Amygdala (tissue), 56 donors: ENCODE measurements at regions not wholly inside any gene's neighbourhood (a gene's known extent, or its start where the extent isn't known, plus 50 kb on each side); places are given as distances from the start of the nearest gene placed in this dataset.
A peak's percentile ranks its signal among the peaks of the same experiment; 100 is the strongest.
"Not testable (repeated sequence)": the region's sequence is repeated elsewhere in the genome, so short reads cannot be mapped to it uniquely, and the experiment has no call there.

Experiments used
- DNase-seq, 56 donors: peaks; one replicate each; lab custom pipeline; 2025; lab: John Stamatoyannopoulos, UW

DNA sequence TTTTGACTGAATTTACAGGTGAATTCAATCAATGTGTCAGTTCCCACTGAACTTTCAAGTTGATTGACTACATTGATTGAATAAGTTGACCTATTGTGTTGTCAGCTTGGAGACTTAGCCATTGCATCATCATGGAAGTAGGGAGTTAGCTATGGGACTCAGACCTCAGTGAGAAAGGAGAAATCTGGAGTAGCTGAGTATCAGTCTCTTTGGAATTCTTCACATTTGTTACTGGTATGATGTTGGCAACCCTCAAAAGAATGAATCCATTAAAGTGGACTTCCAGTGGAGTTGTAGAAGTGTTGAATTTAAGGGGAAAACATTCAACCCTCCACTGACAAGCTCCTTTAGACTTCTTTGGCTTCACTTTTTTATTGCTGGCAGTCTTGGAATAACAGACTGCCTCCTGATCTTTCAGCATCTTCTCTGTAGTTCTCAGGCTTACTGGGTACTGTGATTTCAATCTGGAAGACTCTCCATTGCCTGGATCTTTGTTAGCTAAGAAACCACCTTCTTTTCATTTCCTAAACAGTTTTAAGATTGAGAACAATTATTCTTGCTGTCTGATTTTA, 160.3 kb upstream of the NRP1 start:
- no peak for DNase-seq

DNA sequence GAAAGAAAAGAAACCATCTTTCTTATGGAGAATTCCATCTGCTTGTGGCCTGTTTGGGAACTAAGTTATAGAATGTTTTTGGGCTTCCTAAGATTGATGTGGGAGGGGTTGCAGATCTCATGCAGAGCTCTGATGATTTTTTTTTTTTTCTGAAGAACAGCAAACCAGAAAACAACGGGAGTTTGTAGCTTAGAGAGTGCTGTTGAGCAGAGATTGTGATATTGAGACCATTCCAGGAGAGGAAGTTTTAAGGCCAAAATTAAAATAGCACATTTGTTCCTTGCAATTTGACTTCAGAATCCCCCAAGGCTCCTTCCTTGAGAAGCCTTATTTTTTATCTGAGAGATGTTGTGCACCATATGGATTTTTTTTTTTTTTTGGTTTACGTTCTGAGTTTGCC, 159.5 kb upstream of the NRP1 start:
- no peak for DNase-seq

DNA sequence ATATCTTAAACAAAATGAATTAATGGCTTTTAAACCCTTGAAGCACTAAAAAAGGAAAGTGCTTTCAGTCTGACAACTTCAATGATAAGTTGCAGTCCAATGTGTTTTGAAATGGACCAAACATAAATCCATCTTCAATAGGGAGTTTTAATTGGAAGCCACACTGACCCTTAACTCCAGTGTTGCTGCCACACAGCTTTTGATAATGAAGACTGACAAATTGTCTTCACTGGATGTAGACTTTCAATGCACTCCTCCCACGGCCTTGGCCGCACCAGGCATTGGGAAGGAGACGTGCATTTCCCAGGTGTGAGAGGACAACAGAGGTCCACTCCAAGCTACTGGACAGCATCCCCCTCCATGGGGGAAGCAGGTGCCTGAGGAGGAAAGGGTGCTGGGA, 159.0 kb upstream of the NRP1 start:
- no peak for DNase-seq

DNA sequence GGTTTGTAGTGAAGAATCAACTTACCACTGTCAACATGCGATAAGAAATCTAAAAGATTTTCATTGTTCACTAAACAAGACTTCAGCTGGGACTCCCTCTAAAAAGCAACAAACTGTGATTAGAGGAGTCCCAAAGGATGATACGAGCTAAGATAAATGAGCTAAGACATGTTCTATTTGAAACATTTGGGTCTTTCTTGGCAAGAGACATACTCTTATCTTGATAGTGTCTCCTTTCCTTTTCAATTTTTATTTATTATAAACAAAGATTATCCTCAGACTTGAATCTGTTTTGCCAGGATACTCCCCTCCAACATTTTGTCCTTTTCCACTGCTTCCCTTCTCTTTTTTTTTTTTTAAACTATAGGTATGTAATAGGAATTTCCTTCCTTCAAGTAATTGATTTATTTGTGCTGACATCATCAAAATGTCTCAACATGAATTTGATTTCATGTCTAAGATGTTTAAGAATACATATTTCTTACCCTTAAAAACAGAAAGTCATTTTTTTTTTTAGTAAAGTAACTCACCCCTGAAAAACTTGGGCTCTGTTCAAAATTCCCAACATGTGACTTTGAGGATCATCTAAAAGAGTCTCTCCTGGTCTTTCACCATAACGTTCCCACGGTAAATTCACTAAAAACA, 158.4 kb upstream of the NRP1 start:
- no peak for DNase-seq

DNA sequence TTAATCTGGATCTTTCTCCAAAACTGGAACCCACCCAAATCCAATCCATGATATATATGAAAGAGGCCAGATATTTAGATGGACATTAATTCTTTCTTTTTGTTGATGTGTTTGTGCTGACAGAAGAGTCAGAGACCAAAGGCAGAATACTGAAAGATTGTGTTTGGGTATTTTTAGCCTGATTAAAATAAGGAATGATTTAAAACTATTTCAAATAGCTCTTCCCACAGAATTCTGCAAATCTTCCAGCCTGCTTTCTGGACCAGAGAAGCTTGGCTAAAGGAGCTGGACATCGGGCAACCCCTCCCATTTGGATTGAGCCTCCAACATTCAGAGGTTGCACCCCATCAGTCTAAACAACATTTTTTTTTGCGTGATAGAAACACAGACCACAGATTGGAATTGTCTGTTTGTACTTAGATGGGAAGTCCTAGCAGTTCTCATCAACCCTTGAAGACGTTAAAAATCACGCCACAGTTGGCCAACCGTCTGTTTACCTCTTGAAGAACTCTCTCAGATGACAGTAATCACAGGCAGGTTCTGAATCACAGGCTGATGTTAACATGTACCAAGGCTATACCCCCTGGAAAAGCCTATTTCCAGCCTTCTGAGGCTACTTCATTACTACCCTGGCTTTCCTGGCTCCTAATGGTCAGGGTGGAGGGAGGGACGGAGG, 155.2 kb upstream of the NRP1 start:
- no peak for DNase-seq

DNA sequence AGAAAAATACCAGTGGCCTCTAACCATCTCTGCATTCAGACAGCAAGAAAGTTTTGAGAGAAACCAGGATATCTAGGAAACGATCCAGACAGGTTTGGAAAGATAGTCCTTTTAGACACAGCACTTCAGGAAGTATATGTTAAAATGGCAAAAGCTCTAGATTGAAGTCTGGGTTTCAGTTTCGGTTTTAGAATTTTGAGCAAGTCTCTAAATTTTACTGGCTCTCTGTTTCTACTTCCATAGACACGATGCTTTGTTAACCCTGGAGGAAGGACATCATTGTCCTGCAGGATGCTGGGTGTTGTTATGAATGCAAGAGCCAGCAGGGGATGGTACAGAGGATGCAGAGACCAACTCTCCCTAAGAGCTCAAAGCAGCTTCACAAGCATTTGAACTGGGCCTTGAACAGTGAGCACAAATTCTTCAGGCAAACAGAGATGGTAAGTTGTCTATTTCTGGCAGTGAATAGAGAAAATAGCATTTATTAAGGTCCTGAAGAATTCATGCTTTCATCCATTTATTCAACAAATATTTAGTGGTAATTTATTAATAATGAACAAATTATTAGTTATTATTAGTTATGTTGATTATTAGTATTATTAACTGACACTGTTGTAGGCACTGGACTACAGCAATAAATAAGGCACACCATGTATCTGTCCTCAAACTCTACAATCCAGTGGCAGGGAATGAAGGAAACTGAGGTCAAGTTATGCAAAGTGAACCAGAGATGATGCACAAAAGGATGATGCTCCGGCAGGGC, 152.7 kb upstream of the NRP1 start:
- DNase-seq, result no peak

DNA sequence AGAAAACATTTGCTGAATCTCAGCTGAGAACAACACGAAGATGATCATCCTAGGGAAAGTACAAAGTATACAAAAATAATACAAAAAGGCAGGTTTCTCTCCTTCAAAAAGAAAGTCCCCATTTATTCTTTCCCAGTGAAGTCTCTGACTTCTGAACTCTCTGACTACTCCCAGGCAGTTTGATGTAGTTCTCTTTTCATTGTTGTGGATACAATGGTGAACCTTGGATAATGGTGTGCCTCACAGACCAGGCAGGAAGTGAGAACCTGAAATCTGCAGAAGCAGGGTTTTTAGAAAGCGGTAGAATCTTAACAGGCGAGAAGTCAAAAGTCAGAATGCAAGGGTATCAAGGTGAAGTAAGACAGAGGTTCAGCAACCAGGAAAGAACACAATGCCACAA, 150.8 kb upstream of the NRP1 start:
- DNase-seq, result no peak

DNA sequence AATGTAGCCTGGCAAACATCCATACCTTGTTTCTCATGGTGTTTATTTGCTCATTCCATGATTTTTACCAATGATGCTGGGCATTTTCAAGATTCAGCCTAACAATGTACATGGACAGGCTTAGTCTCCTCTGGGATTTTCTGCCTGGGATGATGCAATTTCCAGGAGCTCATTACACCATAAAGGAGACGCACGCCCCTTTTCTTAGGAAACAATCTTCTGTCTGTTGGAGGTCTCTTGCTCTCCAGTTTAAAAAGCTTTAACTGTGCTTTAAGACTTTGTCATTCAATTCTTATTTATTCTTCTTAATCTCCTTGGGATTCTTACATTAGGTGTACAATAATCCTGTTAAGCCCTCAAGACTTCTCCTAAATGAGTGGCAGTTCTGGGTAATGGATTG, 150.3 kb upstream of the NRP1 start:
- DNase-seq, result no peak

DNA sequence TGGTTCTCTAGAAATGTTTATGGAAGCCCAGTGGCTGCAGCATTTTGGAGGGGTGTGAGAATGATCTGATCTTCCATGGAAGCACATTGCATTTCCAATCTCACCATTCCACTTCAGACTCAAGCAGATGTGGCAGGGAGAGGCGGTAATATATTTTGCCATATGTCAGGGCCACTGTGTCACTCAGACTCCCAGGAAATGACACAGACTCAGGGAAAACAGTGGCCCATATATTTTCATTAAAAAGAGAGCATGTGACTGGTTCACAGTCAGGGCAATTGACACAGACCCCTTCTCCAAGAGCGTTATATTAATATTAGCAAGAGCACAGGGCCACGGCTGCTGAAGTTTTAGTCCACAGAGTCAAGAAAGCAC, 149.3 kb upstream of the NRP1 start:
- DNase-seq, result no peak

DNA sequence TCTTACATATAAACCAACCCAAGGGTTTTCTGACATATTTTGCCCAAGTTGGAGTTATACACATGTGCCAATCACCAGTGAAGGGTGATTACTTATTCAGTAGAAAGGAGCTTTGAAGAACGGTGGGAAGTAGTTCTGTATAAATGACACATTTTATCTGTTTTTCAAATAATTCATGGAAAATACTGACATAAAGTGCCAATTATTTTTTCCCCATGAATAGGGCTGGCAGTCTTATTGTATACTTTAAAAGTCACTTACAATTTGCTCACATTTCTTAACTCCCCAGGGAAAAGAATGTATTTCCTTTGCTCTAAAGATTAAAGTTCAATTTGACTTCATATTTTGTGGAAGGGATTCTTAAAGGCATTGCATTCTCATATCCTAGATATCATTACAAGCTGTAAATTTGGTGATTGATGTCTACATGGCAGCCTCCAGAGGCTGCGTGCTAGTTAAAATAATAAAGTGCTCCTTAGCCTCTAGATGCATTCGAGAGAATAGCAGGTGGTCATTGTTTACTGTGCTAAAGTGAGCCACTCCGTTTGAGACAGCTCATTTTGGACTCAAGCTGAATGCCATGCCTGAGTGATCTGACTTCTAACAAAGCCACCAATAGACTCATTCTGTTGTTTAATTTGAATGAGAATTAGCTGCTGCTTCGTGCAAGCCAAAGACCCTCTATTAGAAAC, 148.8 kb upstream of the NRP1 start:
- no peak for DNase-seq

DNA sequence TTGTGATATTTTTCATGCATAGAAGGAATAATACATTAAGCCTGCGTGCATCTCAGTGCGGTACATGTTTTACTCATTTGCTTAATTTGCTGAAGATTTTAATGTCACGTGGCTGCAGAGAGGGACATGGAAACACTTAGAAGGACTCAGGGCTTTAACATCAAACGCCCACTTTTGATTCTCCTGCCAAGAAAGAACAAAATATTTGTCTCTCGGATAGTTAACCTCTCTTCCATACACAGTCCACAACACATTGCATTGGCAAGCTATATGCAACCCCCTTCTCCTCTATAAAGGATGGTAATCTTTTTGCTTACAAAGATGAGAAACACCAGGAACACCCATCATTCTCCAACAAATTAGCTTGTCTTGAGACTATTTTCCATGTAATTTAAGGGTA, 148.0 kb upstream of the NRP1 start:
- no peak for DNase-seq

DNA sequence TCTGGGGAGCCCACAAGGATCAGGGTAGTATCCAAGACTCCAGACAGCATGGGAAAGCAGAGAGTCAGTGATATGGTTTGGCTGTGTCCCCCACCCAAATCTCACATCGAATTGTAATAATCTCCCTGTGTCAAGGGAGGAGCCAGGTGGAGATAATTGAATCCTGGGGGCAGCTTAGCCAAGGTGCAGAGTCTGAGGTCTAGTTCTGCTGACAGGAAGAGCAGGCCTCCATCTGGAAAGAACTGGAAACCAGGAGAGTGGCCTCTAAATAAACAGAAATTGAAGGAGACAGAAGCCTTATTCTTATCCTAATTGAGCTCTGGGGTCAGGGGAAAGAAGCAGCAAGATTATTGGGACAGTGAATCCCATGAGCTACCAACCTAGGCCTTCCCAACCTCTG, 146.7 kb upstream of the NRP1 start:
- DNase-seq, result no peak

DNA sequence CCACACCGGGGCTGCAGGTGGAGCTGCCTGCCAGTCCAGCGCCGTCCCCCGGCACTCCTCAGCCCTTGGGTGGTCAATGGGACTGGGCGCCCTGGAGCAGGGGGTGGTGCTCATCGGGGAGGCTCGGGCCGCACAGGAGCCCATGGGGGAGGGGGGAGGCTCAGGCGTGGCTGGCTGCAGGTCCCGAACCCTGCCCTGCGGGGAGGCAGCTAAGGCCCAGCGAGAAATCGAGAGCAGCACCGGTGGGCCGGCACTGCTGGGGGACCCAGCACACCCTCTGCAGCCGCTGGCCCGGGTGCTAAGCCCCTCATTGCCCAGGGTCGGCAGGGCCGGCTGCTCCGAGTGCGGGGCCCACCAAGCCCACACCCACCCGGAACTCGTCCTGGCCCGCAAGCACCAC, 145.9 kb upstream of the NRP1 start:
- DNase-seq, result not testable (repeated sequence)

DNA sequence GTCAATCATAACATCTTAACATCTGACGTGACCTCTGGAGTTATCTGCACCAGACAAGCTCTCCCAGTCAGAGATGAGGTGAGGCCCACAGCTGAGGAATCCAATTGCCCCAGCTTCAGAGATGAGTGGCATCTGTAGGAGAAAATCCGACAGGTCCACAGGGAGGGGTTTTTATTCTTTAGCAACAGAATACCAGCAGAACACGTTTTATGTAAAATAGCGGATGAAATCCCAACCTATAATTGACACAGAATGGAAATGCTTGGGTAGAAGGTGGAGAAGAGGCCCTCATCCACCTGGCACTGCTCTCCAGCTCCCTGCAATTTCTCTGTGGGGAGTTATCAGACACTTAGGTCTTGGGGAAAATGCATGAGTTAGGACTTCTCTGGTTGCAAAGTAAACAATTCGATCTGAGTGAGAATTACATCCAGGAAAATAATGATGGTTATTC, 144.2 kb upstream of the NRP1 start:
- no peak for DNase-seq

DNA sequence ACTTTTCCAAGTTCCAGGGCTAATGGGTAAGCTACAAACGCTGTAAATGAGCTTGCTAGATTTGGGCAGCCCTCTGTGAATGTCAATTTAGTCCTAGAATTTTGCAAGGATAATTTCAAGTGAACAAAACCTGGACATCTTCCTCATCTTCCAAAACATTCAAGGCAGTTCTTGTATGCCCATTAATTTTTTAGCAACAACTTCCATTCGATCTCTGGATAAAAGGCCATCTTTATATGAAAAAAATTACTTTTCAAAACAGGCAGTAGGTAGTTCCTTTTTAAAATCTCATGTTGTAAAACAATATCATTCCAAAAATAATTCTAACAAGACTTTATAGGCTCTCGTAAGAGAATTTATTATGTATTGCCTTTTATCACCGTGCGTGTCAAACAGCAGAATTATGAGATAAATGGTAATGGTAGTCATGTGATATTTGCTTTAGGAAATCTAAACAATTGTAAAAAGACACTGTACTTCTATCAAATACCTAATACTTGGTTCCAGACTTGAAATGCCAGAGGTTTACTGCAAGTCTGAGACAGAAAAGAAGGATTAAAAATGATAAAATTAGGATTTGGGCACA, 143.7 kb upstream of the NRP1 start:
- DNase-seq, result no peak

DNA sequence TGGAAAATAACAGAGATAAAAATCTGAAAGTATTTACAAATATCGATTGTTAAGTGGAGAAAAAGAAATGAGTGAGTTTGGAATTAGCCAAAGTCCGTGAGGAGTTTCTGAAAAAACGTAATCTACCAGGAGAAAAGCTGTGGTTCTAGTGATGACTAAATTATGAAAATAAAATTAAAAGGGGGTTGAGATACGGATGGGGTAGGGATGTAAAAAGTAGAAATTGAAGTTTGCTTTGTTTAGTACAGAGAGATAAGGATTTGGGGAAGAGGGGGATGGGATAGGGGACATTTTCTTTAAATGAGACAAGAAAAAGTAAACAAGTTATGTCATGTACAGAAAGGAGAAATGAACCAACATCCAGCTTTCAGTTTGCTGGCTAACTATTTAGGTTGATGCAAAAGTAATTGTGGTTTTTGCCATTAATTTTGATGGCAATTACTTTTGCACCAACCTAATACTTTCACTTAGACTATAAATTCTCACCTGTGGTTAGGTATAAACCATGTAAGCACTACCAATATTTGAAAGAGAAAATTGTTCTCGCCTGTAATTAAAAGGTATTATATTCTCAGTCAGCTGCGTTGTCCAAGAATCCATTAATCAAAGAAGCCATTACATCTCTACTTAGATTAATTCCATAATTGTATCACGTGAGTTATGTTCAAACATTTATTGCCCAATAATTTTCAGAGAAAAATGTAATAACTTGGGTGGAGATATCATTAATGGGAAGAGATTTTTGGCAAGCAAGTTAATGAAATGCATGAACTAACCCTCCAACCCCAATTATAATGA, 143.0 kb upstream of the NRP1 start:
- DNase-seq, result no peak

DNA sequence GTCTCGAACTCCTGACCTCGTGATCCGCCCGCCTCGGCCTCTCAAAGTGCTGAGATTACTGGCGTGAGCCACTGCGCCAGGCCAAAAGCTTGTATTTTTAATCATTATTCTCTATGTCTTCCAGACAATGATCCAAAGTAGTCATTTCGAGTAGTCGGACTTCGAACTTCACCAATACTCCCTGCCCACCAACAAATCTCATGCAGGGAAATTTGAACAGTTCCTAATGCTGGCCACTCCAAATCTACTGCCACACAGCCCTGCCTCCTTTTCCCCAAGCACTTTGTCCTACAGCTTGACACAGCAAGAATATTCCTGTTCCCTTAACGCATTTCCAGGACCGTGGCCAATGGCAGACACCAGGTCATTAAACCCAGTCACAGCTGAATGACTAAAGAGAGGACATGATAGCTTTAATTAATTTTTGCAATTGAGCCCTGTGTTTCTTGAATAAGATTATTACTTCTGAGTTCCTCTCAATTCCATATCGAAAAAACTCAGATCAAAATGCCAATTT, 142.3 kb upstream of the NRP1 start:
- DNase-seq, result peak in 8 of 56 donors; percentile 1 to 45 (median 8)

DNA sequence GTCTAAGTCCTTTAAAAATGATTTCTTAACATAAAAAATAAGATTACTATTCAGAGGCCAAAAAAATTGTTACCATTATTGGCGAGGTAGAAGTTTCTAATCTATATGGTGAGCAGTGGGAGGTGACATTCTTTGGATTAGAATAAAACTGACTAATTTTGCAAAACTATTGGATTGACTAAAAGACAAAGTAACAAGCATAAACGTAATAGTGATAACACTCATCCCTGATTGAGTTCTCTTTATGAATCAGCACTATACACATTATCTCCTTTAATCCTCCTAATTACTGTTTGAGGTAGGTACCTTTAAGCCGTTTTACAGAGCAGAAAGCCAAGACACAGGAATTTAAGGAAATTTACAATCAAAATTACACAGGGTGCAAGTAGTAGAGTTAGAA, 139.2 kb upstream of the NRP1 start:
- no peak for DNase-seq

DNA sequence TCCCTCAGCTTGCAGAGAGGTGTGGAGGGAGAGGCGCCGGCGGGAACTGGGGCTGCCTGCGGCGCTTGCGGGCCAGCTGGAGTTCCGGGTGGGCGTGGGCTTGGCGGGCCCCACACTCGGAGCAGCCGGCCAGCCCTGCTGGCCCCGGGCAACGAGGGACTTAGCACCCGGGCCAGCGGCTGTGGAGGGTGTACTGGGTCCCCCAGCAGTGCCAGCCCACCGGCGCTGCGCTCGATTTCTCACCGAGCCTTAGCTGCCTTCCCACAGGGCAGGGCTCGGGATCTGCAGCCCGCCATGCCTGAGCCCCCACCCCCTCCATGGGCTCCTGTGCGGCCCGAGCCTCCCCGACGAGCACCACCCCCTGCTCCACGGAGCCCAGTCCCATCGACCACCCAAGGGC, 133.5 kb upstream of the NRP1 start:
- not testable (repeated sequence) for DNase-seq

DNA sequence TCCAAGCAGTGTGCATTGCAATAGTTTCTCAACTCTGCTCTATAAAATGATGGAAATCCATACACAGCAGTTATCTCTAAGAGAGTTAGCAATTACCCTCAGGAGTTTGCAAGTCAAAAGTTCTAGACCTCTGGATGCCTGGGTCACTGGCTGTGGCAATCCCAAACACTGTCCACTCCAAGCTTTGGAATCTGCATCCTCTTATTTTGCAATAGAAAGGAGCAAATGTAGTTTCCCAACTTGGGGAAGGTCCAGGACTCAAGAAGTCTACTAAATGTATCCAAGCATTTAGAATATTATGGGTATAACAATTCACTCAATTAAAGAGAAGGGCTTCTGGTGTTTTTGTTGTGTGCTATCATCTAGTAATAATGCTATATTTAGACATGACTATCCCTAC, 131.3 kb upstream of the NRP1 start:
- DNase-seq, result no peak
